Testis (tissue), 2 donors: ENCODE measurements at regions not wholly inside any gene's neighbourhood (a gene's known extent, or its start where the extent isn't known, plus 50 kb on each side); places are given as distances from the start of the nearest gene placed in this dataset.

Source experiments
- DNase-seq: peaks from one replicate; pipeline ENCODE4 v3.0.0-alpha.2; 2019
- H3K27ac ChIP-seq, 2 donors: fragments of 200-600 bp; sonication (generic); one replicate each; pipeline ENCODE4 v1.5.1; 2019
- H3K27me3 ChIP-seq: fragments of 200-600 bp; sonication (generic); one replicate; pipeline ENCODE4 v1.5.1; 2019
- H3K36me3 ChIP-seq: fragments of 200-600 bp; sonication (generic); one replicate; pipeline ENCODE4 v1.5.1; 2017; ENCODE audit warnings: low read depth; ENCODE audit errors: missing control alignments
- H3K4me1 ChIP-seq: fragments of 200-600 bp; sonication (generic); one replicate; pipeline ENCODE4 v1.5.1; 2019
- H3K4me3 ChIP-seq, 2 donors: fragments of 200-600 bp; sonication (generic); one replicate each; pipeline ENCODE4 v1.5.1; 2017 to 2019
- H3K9me3 ChIP-seq: fragments of 200-600 bp; sonication (generic); one replicate; pipeline ENCODE4 v1.5.1; 2017
- POLR2A ChIP-seq: fragments of 450-650 bp; IDR thresholded peaks from one replicate; pipeline ENCODE4 v1.6.1; 2017; ENCODE audit warnings: antibody characterized with exemption, mild to moderate bottlenecking, moderate library complexity
- WGBS, 2 donors: methylation state at CpG; one replicate each; pipeline ENCODE4 v1.1.5; 2018; 5-methylcytosine and 5-hydroxymethylcytosine counted together
- intact Hi-C: fragments of 100-400 bp; cut with DNase I; formaldehyde crosslinking; loops from one replicate; pipeline ENCODE4 v1.15.1; 2023; ENCODE audit warnings: low total_unique reads
- TF ChIP-seq, protein P1 (sequence below), 3 experiments: fragments of 450-650 bp in 2 of 3; fragments of 200-600 bp in 1 of 3; sonication (generic) in 1 of 3; IDR thresholded peaks; one replicate each; pipeline ENCODE4 v1.5.1; 2016 to 2019; ENCODE audit warnings: antibody characterized with exemption in 3 of 3, mild to moderate bottlenecking in 2 of 3, moderate library complexity in 1 of 3

DNA sequence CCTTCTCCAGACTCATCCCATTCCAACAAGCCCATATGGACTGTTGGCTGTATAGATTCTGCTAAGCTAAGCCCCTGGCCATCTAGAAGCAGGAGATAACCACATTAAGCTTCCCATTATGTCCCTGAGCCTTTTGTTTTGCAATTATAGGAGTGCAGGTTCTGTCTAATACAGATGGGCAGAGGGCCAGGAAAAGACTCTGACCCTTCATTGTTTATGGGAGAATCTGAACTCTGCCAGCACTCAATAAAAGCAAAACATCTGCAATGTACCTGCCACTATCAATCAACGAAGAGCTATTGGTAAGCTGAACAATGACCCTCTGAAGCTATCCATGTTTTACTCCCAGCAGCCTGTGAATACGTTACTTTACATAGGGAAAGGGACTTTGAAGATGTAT is 207.3 kb upstream of the CLNK start:
- H3K9me3 ChIP-seq = no peaks in the 10 kb centered on the region
- no peak for TF ChIP-seq POLR2A
- TF ChIP-seq, protein P1, sequence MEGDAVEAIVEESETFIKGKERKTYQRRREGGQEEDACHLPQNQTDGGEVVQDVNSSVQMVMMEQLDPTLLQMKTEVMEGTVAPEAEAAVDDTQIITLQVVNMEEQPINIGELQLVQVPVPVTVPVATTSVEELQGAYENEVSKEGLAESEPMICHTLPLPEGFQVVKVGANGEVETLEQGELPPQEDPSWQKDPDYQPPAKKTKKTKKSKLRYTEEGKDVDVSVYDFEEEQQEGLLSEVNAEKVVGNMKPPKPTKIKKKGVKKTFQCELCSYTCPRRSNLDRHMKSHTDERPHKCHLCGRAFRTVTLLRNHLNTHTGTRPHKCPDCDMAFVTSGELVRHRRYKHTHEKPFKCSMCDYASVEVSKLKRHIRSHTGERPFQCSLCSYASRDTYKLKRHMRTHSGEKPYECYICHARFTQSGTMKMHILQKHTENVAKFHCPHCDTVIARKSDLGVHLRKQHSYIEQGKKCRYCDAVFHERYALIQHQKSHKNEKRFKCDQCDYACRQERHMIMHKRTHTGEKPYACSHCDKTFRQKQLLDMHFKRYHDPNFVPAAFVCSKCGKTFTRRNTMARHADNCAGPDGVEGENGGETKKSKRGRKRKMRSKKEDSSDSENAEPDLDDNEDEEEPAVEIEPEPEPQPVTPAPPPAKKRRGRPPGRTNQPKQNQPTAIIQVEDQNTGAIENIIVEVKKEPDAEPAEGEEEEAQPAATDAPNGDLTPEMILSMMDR (IDR thresholded peaks at IDR 0.05) = no peak
- no peaks in the 10 kb centered on the region for H3K27me3 ChIP-seq
- 25 to 37% methylated on average over 2 of the region's 2 CpGs for WGBS, 2 donors
- no peaks in the 10 kb centered on the region for H3K4me1 ChIP-seq
- H3K4me3 ChIP-seq = no peak overlapping the region
- DNase-seq = no peak
- H3K36me3 ChIP-seq = no peaks in the 10 kb centered on the region
- H3K27ac ChIP-seq = no peak overlapping the region
- intact Hi-C loops = no loop called here

DNA sequence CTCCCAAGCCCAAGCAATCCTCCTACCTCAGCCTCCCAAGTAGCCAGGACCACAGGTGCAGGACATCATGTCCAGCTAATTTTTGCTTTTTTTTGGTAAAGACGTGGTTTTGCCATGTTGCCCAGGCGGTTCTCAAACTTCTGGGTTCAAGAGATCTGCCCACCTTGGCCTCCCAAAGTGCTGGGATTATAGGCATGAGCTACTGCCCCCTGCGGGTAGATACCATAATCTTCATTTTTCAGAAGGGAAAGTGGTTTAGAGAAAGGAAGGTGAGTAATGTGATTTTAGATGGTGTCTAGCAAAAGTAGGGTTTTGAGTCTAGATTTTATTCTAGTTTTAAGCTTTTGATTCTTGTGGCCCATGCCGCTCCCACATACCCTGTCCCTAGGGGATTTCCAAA is 205.3 kb upstream of the CLNK start:
- 94 to 100% methylated on average over 4 of the region's 4 CpGs for WGBS, 2 donors
- intact Hi-C loops = no loop called here
- Histone ChIP-seq H3K4me3 (no peak overlapping the region), H3K9me3 (no peaks in the 10 kb centered on the region), H3K4me1 (no peaks in the 10 kb centered on the region), H3K27ac (no peak overlapping the region), H3K36me3 (no peaks in the 10 kb centered on the region), H3K27me3 (no peaks in the 10 kb centered on the region)
- TF ChIP-seq, protein P1 (IDR thresholded peaks at IDR 0.05) = no peak
- no peak for TF ChIP-seq POLR2A
- DNase-seq = no peak

DNA sequence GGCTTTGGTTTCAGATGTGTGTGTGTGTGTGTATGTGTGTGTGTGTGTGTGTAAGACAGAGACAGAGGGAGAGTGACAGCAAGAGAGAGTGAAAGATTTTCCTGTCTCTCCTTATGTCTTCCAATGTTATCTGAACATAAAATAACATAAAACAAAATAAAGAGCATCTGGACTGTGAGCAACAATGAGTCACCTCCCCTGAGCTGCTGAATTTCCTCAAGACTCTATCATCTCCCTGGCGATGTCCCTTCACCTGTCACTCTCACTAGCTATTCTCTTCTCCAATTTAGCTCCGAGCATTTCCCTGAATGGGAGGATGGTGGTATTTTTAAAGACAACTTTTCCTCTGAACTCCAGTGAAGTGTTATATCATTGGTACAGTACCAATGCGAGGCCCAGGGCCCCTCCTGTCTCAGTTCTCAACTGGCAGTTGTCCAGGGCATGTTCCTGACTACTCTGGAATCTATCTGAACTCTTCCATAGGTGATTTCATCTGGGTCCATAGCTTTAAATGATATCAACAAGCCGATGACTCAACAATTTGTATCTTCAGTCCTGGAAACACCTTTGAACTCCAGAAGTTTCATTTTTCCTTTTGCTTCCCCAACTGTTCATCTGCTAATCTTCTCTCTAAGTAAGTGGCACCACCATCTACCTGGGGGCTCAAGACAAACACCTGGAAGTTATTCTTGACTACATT is 195.0 kb upstream of the CLNK start:
- Histone ChIP-seq H3K36me3 (no peaks in the 10 kb centered on the region), H3K4me3 (no peak overlapping the region), H3K4me1 (no peaks in the 10 kb centered on the region), H3K27me3 (no peaks in the 10 kb centered on the region), H3K27ac (no peak overlapping the region), H3K9me3 (no peaks in the 10 kb centered on the region)
- TF ChIP-seq POLR2A = no peak
- TF ChIP-seq, protein P1 (IDR thresholded peaks at IDR 0.05) = no peak
- no peak for DNase-seq
- intact Hi-C loops = no loop called here
- 89 to 91% methylated on average over 4 of the region's 4 CpGs for WGBS, 2 donors

DNA sequence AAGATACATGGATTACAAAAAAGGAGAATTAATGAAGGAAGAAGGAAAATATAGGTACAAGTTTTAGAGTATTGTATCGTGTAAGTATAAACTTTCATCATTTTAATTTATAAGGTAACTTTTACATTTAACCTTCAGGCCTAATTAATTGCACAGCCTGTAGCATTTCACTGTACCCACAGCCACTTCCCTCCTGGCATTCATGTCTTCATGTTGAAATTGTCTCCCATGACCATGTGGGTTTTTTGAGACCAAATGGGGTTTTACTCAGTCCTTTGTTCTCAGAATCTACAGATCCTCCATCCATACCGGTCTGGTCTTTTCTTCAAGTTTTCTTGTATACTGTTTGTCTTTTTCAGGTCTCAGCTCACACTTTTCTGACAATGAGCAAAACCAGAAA is 194.3 kb upstream of the CLNK start:
- H3K27ac ChIP-seq = no peak overlapping the region
- no peak for DNase-seq
- intact Hi-C loops = no loop called here
- no peaks in the 10 kb centered on the region for H3K27me3 ChIP-seq
- H3K9me3 ChIP-seq = no peaks in the 10 kb centered on the region
- no peaks in the 10 kb centered on the region for H3K4me1 ChIP-seq
- no peak overlapping the region for H3K4me3 ChIP-seq
- TF ChIP-seq, protein P1 (IDR thresholded peaks at IDR 0.05) = no peak
- TF ChIP-seq POLR2A = no peak
- no peaks in the 10 kb centered on the region for H3K36me3 ChIP-seq
- WGBS, 2 donors = 89 to 94% methylated on average over 2 of the region's 2 CpGs

DNA sequence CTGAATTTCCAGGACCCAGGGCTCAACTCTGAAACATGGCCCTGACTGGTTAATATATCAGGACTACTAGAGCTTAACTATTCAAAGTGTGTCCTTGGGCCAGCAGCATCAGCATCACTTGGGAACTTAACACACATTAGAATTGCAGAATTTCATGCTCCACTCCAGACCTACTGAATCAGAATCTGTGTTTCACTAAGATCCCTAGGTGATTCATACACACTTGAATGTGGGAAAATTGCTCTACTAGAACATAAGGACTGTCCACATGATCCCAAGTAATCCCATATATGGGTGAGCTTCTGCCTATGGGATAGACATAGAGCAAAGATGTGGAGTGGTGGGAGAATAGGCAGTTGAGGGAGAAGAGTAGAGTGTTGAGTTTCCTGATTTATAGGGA is 192.5 kb upstream of the CLNK start:
- intact Hi-C loops = no loop called here
- Histone ChIP-seq H3K4me1 (no peaks in the 10 kb centered on the region), H3K4me3 (no peak overlapping the region), H3K36me3 (no peaks in the 10 kb centered on the region), H3K27me3 (no peaks in the 10 kb centered on the region), H3K9me3 (no peaks in the 10 kb centered on the region), H3K27ac (no peak overlapping the region)
- TF ChIP-seq, protein P1 (IDR thresholded peaks at IDR 0.05) = no peak
- no peak for TF ChIP-seq POLR2A
- DNase-seq = no peak
